ENCODE measurements at regions not wholly inside any gene's neighbourhood (a gene's known extent, or its start where the extent isn't known, plus 50 kb on each side); places are given as distances from the start of the nearest gene placed in this dataset.

GRCh38 chr2:128395640-128396499, 77.2 kb upstream of the HS6ST1 start:
- TF ChIP-seq CTCF (conservative IDR thresholded peaks at IDR 0.05; ENCODE audit: low read depth, low read length) (no peak), EZH2phosphoT487 (IDR thresholded peaks at IDR 0.05; ENCODE audit: borderline replicate concordance, low read length) (no peak), EZH2 (IDR thresholded peaks at IDR 0.05; ENCODE audit: low read length, unreplicated experiment) (no peak)
